ENCODE measurements at regions not wholly inside any gene's neighbourhood (a gene's known extent, or its start where the extent isn't known, plus 50 kb on each side); places are given as distances from the start of the nearest gene placed in this dataset.

- no peaks in the 10 kb centered on the region for H3K4me1 Mint-ChIP-seq
- peaks cover 3% of the 10 kb centered on the region for H3K27me3 Mint-ChIP-seq
- H3K9me3 Mint-ChIP-seq: no peaks in the 10 kb centered on the region
- no peak overlapping the region for H3K4me3 Mint-ChIP-seq
- no peaks in the 10 kb centered on the region for H3K36me3 Mint-ChIP-seq
- no peak overlapping the region for H3K27ac Mint-ChIP-seq
These were observed 137.1 kb downstream of the ACTL8 start for GRCh38 chr1:17892225-17892624.

- Mint-ChIP-seq H3K36me3 (no peaks in the 10 kb centered on the region), H3K4me1 (no peaks in the 10 kb centered on the region), H3K9me3 (no peaks in the 10 kb centered on the region), H3K27ac (no peak overlapping the region), H3K27me3 (peaks cover 5% of the 10 kb centered on the region), H3K4me3 (no peak overlapping the region)
These were observed 137.7 kb downstream of the ACTL8 start for GRCh38 chr1:17892851-17893250.

- Mint-ChIP-seq H3K9me3 (no peaks in the 10 kb centered on the region), H3K36me3 (no peaks in the 10 kb centered on the region), H3K4me3 (no peak overlapping the region), H3K4me1 (no peaks in the 10 kb centered on the region), H3K27ac (no peak overlapping the region), H3K27me3 (peaks cover 11% of the 10 kb centered on the region)
These were observed 138.9 kb downstream of the ACTL8 start for GRCh38 chr1:17893891-17894631.

- peaks cover 12% of the 10 kb centered on the region for H3K27me3 Mint-ChIP-seq
- no peaks in the 10 kb centered on the region for H3K4me1 Mint-ChIP-seq
- no peaks in the 10 kb centered on the region for H3K9me3 Mint-ChIP-seq
- H3K4me3 Mint-ChIP-seq: no peak overlapping the region
- no peaks in the 10 kb centered on the region for H3K36me3 Mint-ChIP-seq
- H3K27ac Mint-ChIP-seq: no peak overlapping the region
These were observed 140.3 kb downstream of the ACTL8 start for GRCh38 chr1:17895401-17895800.

GRCh38 chr1:17895986-17896385, 140.9 kb downstream of the ACTL8 start:
- no peaks in the 10 kb centered on the region for H3K4me1 Mint-ChIP-seq
- peaks cover 12% of the 10 kb centered on the region for H3K27me3 Mint-ChIP-seq
- H3K27ac Mint-ChIP-seq: no peak overlapping the region
- no peaks in the 10 kb centered on the region for H3K36me3 Mint-ChIP-seq
- H3K4me3 Mint-ChIP-seq: no peak overlapping the region
- no peaks in the 10 kb centered on the region for H3K9me3 Mint-ChIP-seq

- H3K27me3 Mint-ChIP-seq: peaks cover 16% of the 10 kb centered on the region
- H3K4me1 Mint-ChIP-seq: no peaks in the 10 kb centered on the region
- H3K36me3 Mint-ChIP-seq: no peaks in the 10 kb centered on the region
- no peak overlapping the region for H3K27ac Mint-ChIP-seq
- H3K9me3 Mint-ChIP-seq: no peaks in the 10 kb centered on the region
- no peak overlapping the region for H3K4me3 Mint-ChIP-seq
These were observed 148.3 kb downstream of the ACTL8 start for GRCh38 chr1:17903386-17903785.

- peaks cover 14% of the 10 kb centered on the region for H3K27me3 Mint-ChIP-seq
These were observed 149.2 kb downstream of the ACTL8 start for GRCh38 chr1:17904290-17904689.

GRCh38 chr1:17907999-17908398, 152.9 kb downstream of the ACTL8 start:
- H3K4me3 Mint-ChIP-seq: no peak overlapping the region
- H3K27me3 Mint-ChIP-seq: peaks cover 16% of the 10 kb centered on the region
- no peaks in the 10 kb centered on the region for H3K9me3 Mint-ChIP-seq
- no peaks in the 10 kb centered on the region for H3K4me1 Mint-ChIP-seq
- no peaks in the 10 kb centered on the region for H3K36me3 Mint-ChIP-seq
- no peak overlapping the region for H3K27ac Mint-ChIP-seq

More at GRCh38 chr1:17904290-17904689, 149.2 kb downstream of the ACTL8 start:
- H3K9me3 Mint-ChIP-seq: no peaks in the 10 kb centered on the region
- H3K4me3 Mint-ChIP-seq: no peak overlapping the region
- no peaks in the 10 kb centered on the region for H3K36me3 Mint-ChIP-seq
- H3K27ac Mint-ChIP-seq: no peak overlapping the region
- no peaks in the 10 kb centered on the region for H3K4me1 Mint-ChIP-seq

- peaks cover 16% of the 10 kb centered on the region for H3K27me3 Mint-ChIP-seq
- H3K4me3 Mint-ChIP-seq: no peak overlapping the region
- no peak overlapping the region for H3K27ac Mint-ChIP-seq
- no peaks in the 10 kb centered on the region for H3K4me1 Mint-ChIP-seq
- no peaks in the 10 kb centered on the region for H3K9me3 Mint-ChIP-seq
- H3K36me3 Mint-ChIP-seq: no peaks in the 10 kb centered on the region
These were observed 153.8 kb downstream of the ACTL8 start for GRCh38 chr1:17908945-17909344.

GRCh38 chr1:17909634-17910033, 154.5 kb downstream of the ACTL8 start:
- Mint-ChIP-seq H3K4me3 (no peak overlapping the region), H3K27me3 (peaks cover 16% of the 10 kb centered on the region), H3K9me3 (no peaks in the 10 kb centered on the region)

GRCh38 chr1:17911791-17912190, 156.7 kb downstream of the ACTL8 start:
- peaks cover 14% of the 10 kb centered on the region for H3K27me3 Mint-ChIP-seq
- no peak overlapping the region for H3K27ac Mint-ChIP-seq
- H3K36me3 Mint-ChIP-seq: no peaks in the 10 kb centered on the region
- H3K9me3 Mint-ChIP-seq: no peaks in the 10 kb centered on the region
- no peak overlapping the region for H3K4me3 Mint-ChIP-seq
- H3K4me1 Mint-ChIP-seq: no peaks in the 10 kb centered on the region

More at GRCh38 chr1:17909634-17910033, 154.5 kb downstream of the ACTL8 start:
- Mint-ChIP-seq H3K36me3 (no peaks in the 10 kb centered on the region), H3K27ac (no peak overlapping the region), H3K4me1 (no peaks in the 10 kb centered on the region)

GRCh38 chr1:17912491-17912890, 157.4 kb downstream of the ACTL8 start:
- H3K4me3 Mint-ChIP-seq: no peak overlapping the region
- no peaks in the 10 kb centered on the region for H3K36me3 Mint-ChIP-seq
- no peaks in the 10 kb centered on the region for H3K4me1 Mint-ChIP-seq
- no peaks in the 10 kb centered on the region for H3K9me3 Mint-ChIP-seq
- H3K27ac Mint-ChIP-seq: no peak overlapping the region
- peaks cover 15% of the 10 kb centered on the region for H3K27me3 Mint-ChIP-seq

GRCh38 chr1:17913326-17914115, 158.4 kb downstream of the ACTL8 start:
- Mint-ChIP-seq H3K9me3 (no peaks in the 10 kb centered on the region), H3K27ac (no peak overlapping the region), H3K4me1 (no peaks in the 10 kb centered on the region), H3K27me3 (peaks cover 15% of the 10 kb centered on the region), H3K4me3 (no peak overlapping the region), H3K36me3 (no peaks in the 10 kb centered on the region)

GRCh38 chr1:17914131-17914530, 159.0 kb downstream of the ACTL8 start:
- Mint-ChIP-seq H3K4me1 (no peaks in the 10 kb centered on the region), H3K4me3 (no peak overlapping the region), H3K27ac (no peak overlapping the region), H3K36me3 (no peaks in the 10 kb centered on the region), H3K9me3 (no peaks in the 10 kb centered on the region), H3K27me3 (peaks cover 14% of the 10 kb centered on the region)

- no peak overlapping the region for H3K27ac Mint-ChIP-seq
- H3K4me1 Mint-ChIP-seq: no peaks in the 10 kb centered on the region
- H3K9me3 Mint-ChIP-seq: no peaks in the 10 kb centered on the region
- H3K36me3 Mint-ChIP-seq: no peaks in the 10 kb centered on the region
- no peak overlapping the region for H3K4me3 Mint-ChIP-seq
- H3K27me3 Mint-ChIP-seq: peaks cover 8% of the 10 kb centered on the region
These were observed 159.9 kb downstream of the ACTL8 start for GRCh38 chr1:17914987-17915386.

- H3K9me3 Mint-ChIP-seq: no peaks in the 10 kb centered on the region
- H3K4me3 Mint-ChIP-seq: no peak overlapping the region
- no peaks in the 10 kb centered on the region for H3K4me1 Mint-ChIP-seq
- peaks cover 8% of the 10 kb centered on the region for H3K27me3 Mint-ChIP-seq
- no peak overlapping the region for H3K27ac Mint-ChIP-seq
- no peaks in the 10 kb centered on the region for H3K36me3 Mint-ChIP-seq
These were observed 160.5 kb downstream of the ACTL8 start for GRCh38 chr1:17915511-17916197.
